Occipital lobe (tissue), 1 donor: ENCODE measurements at regions not wholly inside any gene's neighbourhood (a gene's known extent, or its start where the extent isn't known, plus 50 kb on each side); places are given as distances from the start of the nearest gene placed in this dataset.
"Not testable (repeated sequence)": the region's sequence is repeated elsewhere in the genome, so short reads cannot be mapped to it uniquely, and the experiment has no call there.

Experiments
- DNase-seq: peaks from one replicate; lab custom pipeline; 2025; lab: John Stamatoyannopoulos, UW

DNA sequence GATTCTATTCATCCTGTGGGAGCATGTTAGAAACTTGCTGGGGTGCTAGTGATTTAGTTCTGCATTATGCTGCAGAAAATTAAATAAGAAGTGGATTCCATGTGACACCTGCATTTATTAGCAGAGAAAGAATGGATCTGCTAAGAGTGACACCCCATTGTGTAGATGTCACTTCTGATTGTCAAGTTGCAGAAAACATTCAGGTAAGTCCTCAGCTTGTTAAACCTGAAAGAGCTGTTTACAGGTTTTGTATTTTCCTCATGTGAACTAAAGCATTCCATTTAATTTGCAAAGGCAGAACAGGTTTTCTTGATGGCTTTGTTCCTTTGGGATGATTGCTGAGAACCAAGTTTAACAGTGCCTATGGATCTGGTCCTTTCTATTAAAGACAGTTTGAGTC, 238.7 kb downstream of the ABCC12 start:
- DNase-seq = no peak

DNA sequence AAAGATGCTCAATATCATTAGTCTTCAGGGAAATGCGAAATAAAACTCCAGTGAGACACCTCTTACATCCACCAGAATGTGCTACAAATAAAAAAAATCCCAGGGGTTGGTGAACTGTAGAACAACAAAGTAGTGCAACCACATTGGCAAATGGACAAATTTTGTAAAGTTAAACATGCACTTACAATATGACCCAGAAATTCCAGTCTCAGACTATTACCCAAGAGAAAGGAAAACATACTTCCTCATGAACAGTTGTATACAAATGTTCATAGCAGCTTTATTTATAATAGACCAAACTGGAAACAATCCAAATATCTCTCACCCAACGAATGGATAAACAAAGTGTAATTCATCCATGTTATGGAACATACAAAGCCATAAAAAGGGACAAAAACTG, 239.5 kb downstream of the ABCC12 start:
- no peak for DNase-seq

DNA sequence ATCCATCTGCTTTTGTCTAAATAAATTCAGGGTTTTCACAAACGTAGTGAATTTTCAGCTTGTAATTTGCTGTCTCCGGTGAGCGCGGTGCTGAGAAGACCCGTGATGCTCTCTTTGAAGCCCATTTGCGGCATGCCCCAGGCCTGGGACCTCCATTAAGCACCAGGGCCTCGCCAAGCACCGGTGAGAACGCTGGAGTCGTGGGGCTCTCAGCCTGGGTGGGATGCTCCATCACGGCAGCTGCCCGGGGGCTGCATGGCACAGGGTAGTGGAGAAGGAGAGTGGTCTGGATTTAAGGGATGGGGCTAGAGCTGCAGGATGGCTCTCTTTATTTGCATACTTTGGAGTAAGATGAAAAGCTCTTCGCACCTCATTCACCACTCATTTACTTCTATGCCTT, 248.7 kb downstream of the ABCC12 start:
- no peak for DNase-seq

DNA sequence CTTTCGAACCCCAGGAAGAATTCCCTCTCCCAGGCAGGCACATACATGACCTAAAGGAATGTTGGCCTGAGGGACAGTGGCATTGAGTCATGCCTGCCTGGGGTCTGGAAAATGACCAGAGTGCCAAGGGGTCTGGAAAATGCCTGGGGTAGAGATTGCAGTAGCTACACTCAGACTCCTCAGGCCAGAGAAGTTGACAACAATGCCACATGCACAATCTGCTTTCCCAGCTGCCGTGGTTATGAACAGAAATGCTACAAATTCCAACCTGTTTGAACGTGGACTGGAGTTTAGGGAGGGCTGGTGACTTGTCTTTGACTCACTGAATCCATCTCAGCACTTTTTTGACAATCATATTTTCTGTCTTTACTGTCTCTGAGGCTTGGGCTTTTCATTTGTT, 250.0 kb downstream of the ABCC12 start:
- DNase-seq = no peak

DNA sequence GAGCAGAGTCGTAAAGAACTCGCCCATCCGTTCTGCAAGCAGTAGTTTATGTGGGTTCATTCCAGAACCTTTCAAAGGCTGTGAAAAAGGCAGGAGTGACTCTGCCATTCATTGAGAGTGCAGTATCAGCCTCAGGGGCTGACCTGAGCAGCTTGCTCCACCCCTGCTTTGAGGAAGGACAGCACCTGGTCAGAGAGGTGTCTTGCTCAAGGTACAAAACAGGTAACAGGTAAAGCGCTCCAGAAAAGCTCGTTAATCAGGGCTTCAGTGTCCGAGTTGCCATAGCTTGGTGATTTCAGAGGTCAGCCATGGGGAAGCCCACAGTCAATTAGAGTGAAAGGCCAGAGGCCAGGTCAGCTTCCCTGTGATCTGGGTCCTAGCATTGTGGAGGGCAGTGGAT, 251.1 kb downstream of the ABCC12 start:
- no peak for DNase-seq

DNA sequence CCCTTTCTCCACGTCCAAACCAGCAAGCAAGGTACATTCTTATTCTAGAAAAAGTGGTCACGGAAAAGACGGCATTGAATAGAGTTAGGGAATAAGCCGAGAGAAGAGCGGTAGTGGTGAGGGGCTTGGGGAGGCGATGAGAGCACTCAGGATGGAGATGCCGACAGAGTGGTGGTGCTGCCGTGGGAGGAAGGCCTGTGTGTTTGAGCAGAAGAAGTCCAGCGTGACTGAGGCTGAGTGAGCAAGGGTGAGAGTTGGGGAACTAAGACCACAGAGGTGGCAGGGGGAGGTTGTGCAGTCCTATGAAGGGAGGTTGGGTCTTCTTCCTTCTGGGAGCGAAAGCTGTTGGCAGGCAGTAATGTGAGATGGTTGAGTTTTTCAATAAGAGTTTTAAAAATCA, 252.3 kb downstream of the ABCC12 start:
- no peak for DNase-seq

DNA sequence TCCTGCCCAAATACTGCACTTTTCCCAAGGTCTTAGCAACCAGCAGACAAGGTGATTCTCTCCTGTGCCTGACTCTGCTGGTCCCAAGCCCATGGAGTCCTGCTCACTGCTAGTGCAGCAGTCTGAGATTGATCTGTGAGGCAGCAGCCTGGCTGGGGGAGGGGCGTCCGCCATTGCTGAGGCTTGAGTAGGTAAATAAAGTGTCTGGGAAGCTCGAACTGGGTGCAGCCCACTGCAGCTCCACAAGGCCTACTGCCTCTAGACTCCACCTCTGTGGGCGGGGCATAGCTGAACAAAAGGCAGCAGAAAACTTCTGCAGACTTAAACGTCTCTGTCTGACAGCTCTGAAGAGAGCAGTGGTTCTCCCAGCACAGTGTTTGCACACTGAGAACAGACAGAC, 258.7 kb downstream of the ABCC12 start:
- DNase-seq = not testable (repeated sequence)

DNA sequence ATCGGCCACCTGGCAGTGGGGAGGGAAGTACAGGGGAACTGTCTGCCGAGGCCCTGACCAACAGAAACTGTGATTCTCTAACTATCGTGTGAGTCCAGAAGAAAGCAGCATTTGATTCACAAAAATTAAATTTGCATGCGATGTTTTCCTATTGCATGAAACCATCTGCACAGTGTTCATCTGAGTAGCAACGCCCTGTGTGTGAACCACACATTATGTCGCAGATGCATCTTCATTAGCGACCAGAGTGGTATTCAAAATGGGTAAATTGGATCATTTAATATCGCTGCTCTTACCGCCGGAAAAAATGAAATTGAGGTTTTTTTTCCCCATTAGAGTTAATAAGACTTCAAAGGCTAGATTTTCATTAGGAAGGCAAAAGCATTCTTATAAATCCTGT, 260.6 kb downstream of the ABCC12 start:
- no peak for DNase-seq

DNA sequence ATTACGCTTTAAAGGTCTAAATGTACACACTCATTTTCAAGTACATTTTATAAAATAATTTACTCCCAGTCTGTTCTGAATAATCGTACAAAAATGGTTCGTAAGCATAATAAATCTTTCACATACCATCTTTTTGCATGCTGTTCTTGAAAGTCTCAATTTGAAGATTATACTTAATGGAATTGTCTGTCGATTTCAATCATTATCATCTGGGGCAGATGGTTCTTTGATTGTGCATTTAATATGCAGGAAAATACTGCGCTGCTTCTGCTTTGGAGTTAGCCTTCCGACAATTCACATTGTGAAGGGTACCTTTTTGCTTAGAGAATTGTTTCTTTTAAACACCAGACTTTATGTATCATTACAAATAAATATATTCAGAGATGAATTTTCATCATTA, 262.8 kb downstream of the ABCC12 start:
- DNase-seq = no peak

DNA sequence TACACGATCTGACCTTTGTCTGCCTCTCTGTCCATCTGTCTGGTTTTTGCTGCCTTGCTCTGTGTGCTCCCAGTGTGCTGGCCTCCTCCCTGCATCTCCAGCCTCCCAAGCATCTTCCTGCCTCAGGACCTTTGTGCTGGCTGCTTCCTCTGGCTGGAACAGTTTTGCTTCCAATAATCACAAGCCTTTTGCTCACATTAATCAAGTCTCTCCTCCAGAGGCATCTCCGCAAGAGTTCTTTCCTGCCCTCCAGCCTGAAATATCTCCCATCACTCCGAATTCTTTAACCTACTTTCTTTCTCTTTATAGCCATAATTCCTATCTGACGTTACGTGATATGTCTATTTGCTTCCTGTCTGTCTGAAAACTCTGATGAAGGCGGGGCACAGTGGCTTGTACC, 267.1 kb downstream of the ABCC12 start:
- no peak for DNase-seq

DNA sequence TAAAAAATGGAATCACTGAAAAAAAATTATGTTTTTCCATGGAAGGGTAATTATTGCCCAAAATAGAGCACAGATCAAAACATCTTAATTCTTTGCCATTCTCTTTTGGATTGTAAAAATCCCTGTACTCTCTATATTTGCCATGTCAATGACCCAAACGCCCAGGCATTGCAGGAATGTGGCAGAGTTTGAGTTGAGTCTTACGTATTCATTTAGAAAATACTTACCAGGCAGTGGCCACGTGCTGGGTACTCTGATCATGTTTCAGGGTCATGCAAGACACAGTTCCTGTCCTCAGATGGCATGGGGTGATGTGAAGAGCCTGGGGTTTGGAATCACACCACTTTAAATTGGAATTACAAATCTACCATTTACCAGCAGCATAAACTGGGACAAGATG, 267.7 kb downstream of the ABCC12 start:
- DNase-seq = no peak

DNA sequence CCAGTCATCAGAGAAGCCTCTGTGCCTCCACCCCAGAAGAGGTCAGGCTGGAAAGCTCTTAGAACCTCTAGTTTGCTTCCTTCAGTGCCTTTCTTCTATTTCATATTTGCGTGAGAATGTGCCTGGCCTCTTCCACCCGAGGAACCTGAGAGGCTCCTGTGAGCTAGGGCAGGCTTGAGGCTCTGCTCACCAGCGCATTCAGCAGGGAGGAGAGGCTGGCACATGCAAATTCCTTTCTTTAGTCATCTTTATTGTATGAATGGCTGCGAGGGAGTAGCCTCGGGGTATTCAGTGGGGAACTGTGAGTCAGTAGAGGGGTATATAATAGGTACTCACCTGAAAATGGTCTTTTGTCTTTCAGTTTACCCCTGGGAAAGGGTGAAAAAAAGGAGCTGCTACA, 268.3 kb downstream of the ABCC12 start:
- DNase-seq = no peak

DNA sequence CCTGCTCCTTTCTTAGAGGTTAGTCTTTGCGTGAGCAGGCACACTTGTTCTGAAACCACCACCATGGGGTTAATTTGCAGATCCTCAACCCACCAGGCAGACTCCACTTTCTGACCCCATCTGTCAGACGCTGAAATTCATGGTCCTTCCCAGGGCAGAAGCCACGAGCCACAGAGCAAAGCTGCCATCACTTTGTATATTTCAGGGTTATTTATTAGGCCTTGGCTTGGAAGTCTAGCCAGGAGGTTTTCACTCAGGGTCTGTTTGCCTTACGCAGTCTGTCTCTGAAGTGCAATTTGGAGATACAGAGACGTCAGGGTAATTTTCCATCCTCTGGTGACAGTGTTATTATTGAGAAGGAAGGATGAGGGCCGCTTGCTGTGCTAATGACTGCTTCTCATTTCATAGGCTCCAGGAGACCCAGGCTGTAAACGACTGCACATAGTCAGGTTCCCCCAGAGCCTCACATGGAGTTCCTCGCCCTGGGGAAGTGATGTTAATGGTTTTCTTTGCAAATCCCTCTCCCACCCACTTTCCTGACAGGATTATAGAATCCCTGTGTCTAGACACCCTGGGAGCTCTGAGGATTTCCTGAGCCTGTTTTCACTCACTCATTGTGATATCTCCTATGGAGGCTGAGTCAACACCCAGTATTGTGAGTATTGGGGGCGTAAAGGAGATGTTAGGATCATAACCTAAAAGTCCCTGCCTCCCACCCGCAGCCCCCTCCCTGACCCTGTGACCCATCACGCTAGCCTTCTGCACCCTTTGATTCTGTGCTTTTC, 269.0 kb downstream of the ABCC12 start:
- no peak for DNase-seq

DNA sequence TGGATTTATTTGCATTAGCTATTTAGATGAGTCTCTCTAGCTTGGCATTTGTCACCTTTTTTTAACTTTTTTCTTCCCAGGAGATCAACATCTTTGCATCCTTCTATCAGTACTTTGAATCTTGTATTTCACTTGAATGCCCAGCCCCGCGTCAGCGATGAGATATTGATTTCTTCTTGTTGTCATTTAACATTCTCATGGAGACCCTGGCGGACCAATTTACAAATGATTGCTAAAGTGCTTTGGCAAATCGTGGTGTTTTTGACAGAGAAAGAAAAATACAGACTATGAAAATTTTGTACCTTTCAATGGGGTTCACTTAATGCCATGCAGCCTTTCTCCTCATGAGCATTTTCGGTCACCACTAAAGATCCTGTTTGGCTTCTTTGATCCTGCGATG, 269.7 kb downstream of the ABCC12 start:
- DNase-seq = no peak

DNA sequence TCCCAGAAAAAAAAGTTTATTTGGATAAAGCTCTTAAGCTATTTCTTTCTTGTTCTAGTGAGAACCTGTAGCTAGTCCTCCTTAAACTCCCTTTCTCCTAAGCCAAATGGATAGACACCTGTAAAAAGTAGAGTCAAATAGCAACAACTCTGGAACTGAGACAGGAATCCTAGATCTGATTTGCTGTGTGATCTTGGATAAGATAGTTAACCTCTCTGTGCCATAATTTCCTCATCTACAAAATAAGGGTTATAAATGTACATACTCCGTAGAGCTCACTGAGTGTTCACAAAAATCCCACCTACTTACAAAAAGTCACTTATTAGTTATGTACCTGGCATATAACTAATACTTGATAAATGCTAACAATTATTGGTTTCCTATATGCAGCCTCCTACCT, 270.3 kb downstream of the ABCC12 start:
- no peak for DNase-seq

DNA sequence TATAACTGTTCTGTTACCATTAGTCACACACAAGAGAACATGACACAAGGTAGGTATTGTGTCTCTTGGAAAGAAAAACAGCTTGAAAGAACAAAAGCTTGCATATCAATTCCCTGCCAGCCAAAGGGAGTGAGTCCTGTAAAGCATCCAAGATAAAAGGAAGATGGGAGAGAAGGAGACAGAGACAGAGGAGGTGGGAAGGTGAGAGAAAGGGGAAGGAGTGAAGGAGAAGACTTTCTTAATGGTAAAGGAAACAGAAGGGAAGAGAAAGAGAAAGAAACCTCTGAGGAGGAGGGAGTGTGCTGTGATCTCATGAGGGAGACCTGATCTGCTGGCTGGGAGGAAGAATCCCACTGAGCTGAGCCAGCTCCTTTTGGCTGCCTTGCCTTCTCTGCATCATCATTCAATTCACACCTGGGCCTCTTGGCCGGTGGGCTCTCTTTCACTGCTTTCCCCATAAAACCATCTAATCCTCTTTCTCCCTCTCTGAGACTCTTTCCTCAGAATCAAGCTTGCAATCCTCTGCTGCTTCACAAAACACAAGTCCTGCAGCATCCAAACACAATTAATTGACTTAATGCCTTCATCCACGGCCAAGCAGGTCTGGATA, 271.6 kb downstream of the ABCC12 start:
- no peak for DNase-seq

DNA sequence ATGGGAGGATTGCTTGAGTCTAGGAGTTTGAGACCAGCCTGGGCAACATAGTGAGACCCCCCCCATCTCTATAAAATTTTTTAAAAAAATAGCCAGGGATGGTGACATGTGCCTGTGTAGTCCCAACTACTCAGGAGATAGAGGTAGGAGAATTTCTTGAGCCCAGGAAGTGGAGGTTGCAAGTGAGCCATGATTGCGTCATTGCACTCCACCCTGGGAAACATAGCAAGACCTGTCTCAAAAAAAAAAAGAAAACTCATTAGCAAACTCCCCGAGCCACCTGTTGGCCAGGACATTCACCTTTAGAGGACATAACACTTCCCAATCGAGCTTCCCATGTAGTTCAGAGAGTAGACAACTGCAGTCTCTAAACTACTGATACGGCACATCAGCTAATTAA, 274.2 kb downstream of the ABCC12 start:
- DNase-seq = no peak

DNA sequence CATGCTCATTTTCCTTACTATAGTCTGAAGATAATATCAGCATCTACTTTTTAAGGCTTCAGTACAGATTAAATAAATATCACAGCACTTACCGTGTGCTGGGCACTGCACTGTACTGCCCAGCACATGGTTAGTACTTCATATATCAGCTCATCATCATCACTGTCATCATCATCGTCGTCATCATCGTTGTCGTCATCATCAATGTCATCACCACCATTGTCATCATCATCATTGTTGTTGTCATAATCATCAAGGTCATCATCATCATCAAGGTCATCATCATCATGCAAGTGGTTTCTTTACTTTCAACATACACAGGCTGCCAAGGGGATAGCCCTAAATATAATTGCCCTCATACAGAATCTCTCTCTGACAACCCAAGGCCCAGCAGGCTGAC, 275.1 kb downstream of the ABCC12 start:
- DNase-seq = no peak

DNA sequence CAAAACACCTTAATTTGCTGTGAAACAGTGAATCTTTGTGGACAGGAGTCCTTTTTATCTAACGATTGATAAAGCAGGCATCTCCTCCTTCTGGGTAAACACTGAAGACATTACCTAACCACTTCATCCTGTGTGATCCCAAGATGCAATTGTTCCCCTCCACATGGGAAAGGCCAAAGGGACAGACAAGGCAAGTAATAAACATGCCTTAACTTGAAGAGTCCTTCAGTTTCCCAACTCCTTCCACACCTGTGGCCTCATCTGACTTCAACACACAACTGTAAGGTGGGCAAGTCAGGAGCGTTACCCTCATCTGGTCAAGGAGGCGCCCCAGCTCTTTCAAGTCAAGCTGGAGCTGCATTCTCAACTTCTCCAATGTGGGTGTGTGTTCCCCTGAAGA, 278.6 kb downstream of the ABCC12 start:
- no peak for DNase-seq

DNA sequence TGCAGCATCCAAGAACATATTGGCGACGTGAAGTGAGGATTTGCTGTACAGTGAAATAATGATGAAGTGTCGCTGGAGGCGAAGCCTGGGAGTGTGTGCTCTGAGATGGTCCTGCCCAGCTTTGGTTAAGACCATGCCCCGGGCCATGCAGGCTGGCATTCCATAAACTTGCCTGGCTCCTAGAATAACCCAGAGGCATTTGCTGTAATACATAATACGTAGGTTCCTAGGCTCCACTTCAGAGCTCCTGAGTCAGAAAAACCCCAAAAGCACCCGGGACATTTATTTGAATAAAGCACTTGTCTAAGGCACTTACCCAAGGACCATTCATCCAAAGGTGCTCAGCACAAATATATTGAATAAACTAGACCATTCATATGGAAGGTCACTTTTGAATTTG, 279.3 kb downstream of the ABCC12 start:
- DNase-seq = no peak

DNA sequence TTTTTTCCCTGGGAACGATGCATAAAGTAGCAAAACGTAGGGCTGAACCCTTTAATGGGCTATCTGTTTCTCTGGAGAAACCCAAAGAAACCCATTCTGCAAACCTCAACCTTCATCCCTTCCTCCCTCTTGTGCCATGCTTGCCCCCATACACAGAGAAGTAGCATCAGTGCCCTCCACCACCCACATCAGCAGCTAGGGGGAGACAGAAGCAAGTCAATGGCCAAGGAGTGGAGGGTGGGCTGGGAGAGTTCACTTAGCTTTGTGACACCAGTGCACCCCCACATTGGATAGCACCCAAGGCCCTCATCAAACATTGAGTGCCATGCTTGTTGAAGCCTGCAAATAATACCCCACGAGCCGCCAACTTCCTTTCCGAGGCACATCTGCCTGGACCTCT, 282.4 kb downstream of the ABCC12 start:
- no peak for DNase-seq

DNA sequence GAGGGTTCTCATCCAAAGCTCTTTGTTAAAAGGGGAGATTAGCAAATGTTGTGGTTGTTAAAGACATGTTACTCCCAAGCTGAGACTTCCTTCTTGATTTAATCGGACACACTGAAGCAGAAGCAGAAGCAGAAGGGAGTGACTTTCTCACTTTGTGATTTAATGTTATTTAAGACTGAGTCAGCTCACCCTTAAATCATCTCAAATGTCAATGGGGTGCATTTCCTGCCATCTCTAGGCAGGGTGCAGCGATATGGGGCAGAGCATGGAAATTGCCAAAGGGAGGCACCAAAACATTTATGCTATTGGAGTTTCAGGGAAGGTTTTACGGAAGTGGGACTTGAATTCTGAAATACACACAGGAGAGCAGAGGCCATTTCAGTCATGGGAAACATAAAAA, 283.6 kb downstream of the ABCC12 start:
- no peak for DNase-seq

DNA sequence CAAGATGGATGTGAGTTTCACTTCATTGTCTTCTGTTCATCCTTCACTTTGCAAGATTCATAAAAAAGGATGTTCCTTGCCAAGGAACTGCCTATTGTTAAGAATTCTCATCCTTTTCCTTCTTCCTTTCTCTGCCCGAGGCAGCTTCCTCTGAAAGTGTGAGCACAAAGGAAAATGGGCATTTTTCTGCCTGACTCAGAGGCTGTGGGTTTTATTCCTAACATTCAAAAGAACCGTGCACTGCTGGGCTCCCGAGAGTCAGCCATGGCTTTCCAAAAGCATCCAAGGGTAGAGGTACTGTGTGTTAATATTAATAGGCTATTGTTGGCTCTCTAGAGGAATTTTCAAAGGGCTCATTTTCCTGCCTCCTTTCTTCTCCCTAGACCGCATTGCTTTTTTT, 289.4 kb downstream of the ABCC12 start:
- DNase-seq = no peak
